H9 (cell line): ENCODE measurements at regions not wholly inside any gene's neighbourhood (a gene's known extent, or its start where the extent isn't known, plus 50 kb on each side); places are given as distances from the start of the nearest gene placed in this dataset.

Experiments used
- DNase-seq: peaks from one replicate; pipeline ENCODE4 v3.0.0-alpha.2; 2017
- H2AFZ ChIP-seq: one replicate; pipeline ENCODE4 v1.6.1; 2013; ENCODE audit warnings: mild to moderate bottlenecking, low read length, control low read depth, moderate library complexity
- H2AK5ac ChIP-seq: 2 replicates; pipeline ENCODE4 v1.6.1; 2013; ENCODE audit warnings: low read length, control low read depth, mixed read lengths; ENCODE audit not compliant: insufficient read length
- H2BK120ac ChIP-seq: one replicate; pipeline ENCODE4 v1.6.1; 2013; ENCODE audit warnings: low read depth, mild to moderate bottlenecking, low read length, control low read depth, inconsistent platforms; ENCODE audit not compliant: poor library complexity, severe bottlenecking
- H2BK12ac ChIP-seq: 2 replicates; pipeline ENCODE4 v1.6.1; 2013; ENCODE audit warnings: low read length, control low read depth, mixed read lengths, low read depth; ENCODE audit not compliant: insufficient read length
- H2BK15ac ChIP-seq: 2 replicates; pipeline ENCODE4 v1.6.1; 2013; ENCODE audit warnings: low read depth, low read length, control low read depth
- H2BK20ac ChIP-seq: one replicate; pipeline ENCODE4 v1.6.1; 2013; ENCODE audit warnings: low read depth, mild to moderate bottlenecking, low read length, control low read depth, inconsistent platforms; ENCODE audit not compliant: poor library complexity, severe bottlenecking
- H2BK5ac ChIP-seq: 2 replicates; pipeline ENCODE4 v1.6.1; 2013; ENCODE audit warnings: low read length, control low read depth, mixed read lengths; ENCODE audit not compliant: insufficient read length
- H3K14ac ChIP-seq: 2 replicates; pipeline ENCODE4 v1.6.1; 2013; ENCODE audit warnings: low read length, control low read depth; ENCODE audit not compliant: insufficient read depth
- H3K18ac ChIP-seq: 2 replicates; pipeline ENCODE4 v1.6.1; 2013; ENCODE audit warnings: low read depth, mild to moderate bottlenecking, mixed read lengths, low read length, control low read depth; ENCODE audit not compliant: insufficient read length
- H3K23ac ChIP-seq: 2 replicates; pipeline ENCODE4 v1.6.1; 2013; ENCODE audit warnings: low read length, control low read depth, mixed read lengths, low read depth; ENCODE audit not compliant: insufficient read length
- H3K23me2 ChIP-seq: 2 replicates; pipeline ENCODE4 v1.6.1; 2013; ENCODE audit warnings: low read depth, mild to moderate bottlenecking, mixed read lengths, low read length, control low read depth; ENCODE audit not compliant: insufficient read length, poor library complexity, severe bottlenecking
- H3K27ac ChIP-seq: 2 replicates; pipeline ENCODE4 v1.5.1; 2013; ENCODE audit warnings: low read length, control low read depth, mixed read lengths, low read depth; ENCODE audit not compliant: insufficient read length
- H3K27me3 ChIP-seq: 2 replicates; pipeline ENCODE4 v1.6.1; 2013; ENCODE audit warnings: low read length, control low read depth, inconsistent platforms; ENCODE audit not compliant: insufficient read depth
- H3K4ac ChIP-seq: 2 replicates; pipeline ENCODE4 v1.6.1; 2013; ENCODE audit warnings: low read depth, mild to moderate bottlenecking, control low read depth, inconsistent platforms, low read length, moderate library complexity
- H3K4me1 ChIP-seq: 2 replicates; pipeline ENCODE4 v1.6.1; 2013; ENCODE audit warnings: low read length, control low read depth, inconsistent platforms; ENCODE audit not compliant: insufficient read depth
- H3K4me2 ChIP-seq: 2 replicates; pipeline ENCODE4 v1.6.1; 2013; ENCODE audit warnings: low read length, control low read depth, mixed read lengths; ENCODE audit not compliant: insufficient read length, insufficient read depth
- H3K56ac ChIP-seq: 2 replicates; pipeline ENCODE4 v1.6.1; 2013; ENCODE audit warnings: low read depth, mild to moderate bottlenecking, mixed read lengths, low read length, control low read depth; ENCODE audit not compliant: insufficient read length
- H3K79me1 ChIP-seq: 2 replicates; pipeline ENCODE4 v1.6.1; 2013; ENCODE audit warnings: low read depth, mild to moderate bottlenecking, moderate library complexity, low read length, control low read depth, inconsistent platforms; ENCODE audit not compliant: insufficient read depth, poor library complexity, severe bottlenecking
- H3K79me2 ChIP-seq: 2 replicates; pipeline ENCODE4 v1.6.1; 2013; ENCODE audit warnings: low read length, control low read depth, inconsistent platforms; ENCODE audit not compliant: insufficient read depth
- H3K9ac ChIP-seq: 2 replicates; pipeline ENCODE4 v1.6.1; 2013; ENCODE audit warnings: low read length, control low read depth, mixed read lengths; ENCODE audit not compliant: insufficient read length; ENCODE audit errors: extremely low read depth
- H3K9me3 ChIP-seq: one replicate; pipeline ENCODE4 v1.6.1; 2013; ENCODE audit warnings: low read depth, low read length, inconsistent platforms; ENCODE audit not compliant: control insufficient read depth
- H3T11ph ChIP-seq: one replicate; pipeline ENCODE4 v1.6.1; 2013; ENCODE audit warnings: mild to moderate bottlenecking, low read length, control low read depth, inconsistent platforms
- H4K20me1 ChIP-seq: one replicate; pipeline ENCODE4 v1.6.1; 2013; ENCODE audit not compliant: control insufficient read depth, insufficient read length, insufficient read depth
- H4K5ac ChIP-seq: 2 replicates; pipeline ENCODE4 v1.6.1; 2013; ENCODE audit warnings: low read depth, mild to moderate bottlenecking, mixed read lengths, low read length, control low read depth; ENCODE audit not compliant: insufficient read length
- H4K8ac ChIP-seq: replicated peaks from 2 replicates; pipeline ENCODE4 v1.6.1; 2013; ENCODE audit warnings: low read length, control low read depth, mixed read lengths, low read depth; ENCODE audit not compliant: insufficient read length
- H4K91ac ChIP-seq: 2 replicates; pipeline ENCODE4 v1.6.1; 2013; ENCODE audit warnings: low read depth, mild to moderate bottlenecking, moderate library complexity, mixed read lengths, low read length, control low read depth; ENCODE audit not compliant: insufficient read length
- H3K27ac Mint-ChIP-seq, 3 experiments: 2 replicates in 2 of 3; 3 replicates in 1 of 3; pipeline ENCODE4 v1.8.0; 2020 to 2021; ENCODE audit warnings: mixed read lengths in 3 of 3, mild to moderate bottlenecking in 1 of 3, moderate library complexity in 1 of 3
- H3K27me3 Mint-ChIP-seq: 2 replicates; pipeline ENCODE4 v1.8.0; 2021; ENCODE audit warnings: low read depth, mild to moderate bottlenecking, moderate library complexity, mixed read lengths
- H3K36me3 Mint-ChIP-seq, 3 experiments: 2 replicates in 2 of 3; 3 replicates in 1 of 3; pipeline ENCODE4 v1.8.0; 2020 to 2021; ENCODE audit warnings: low read depth in 3 of 3, mixed read lengths in 3 of 3; ENCODE audit not compliant: insufficient read depth in 1 of 3
- H3K4me1 Mint-ChIP-seq, 2 experiments: 2 replicates each; pipeline ENCODE4 v1.8.0; 2020; ENCODE audit warnings: mixed read lengths in 2 of 2
- H3K4me3 Mint-ChIP-seq, 2 experiments: 2 replicates in 1 of 2; 3 replicates in 1 of 2; pipeline ENCODE4 v1.8.0; 2020 to 2021; ENCODE audit warnings: mild to moderate bottlenecking in 2 of 2, mixed read lengths in 2 of 2, moderate library complexity in 1 of 2
- H3K9me3 Mint-ChIP-seq, 2 experiments: 2 replicates in 1 of 2; 3 replicates in 1 of 2; pipeline ENCODE4 v1.8.0; 2020; ENCODE audit warnings: mild to moderate bottlenecking in 2 of 2, mixed read lengths in 2 of 2, moderate library complexity in 1 of 2
- WGBS: extraction: QIAGEN DNeasy Blood & Tissue Kit; methylation state at CpG from one replicate; pipeline ENCODE4 v1.1.7; 2013; ENCODE audit warnings: missing lambda C conversion rate, low lambda C conversion rate, mixed read lengths; ENCODE audit not compliant: insufficient read length; ENCODE audit errors: extremely low coverage; 5-methylcytosine and 5-hydroxymethylcytosine counted together
- TF ChIP-seq, protein P1 (sequence below): fragments of 200-600 bp; sonication (generic); conservative IDR thresholded peaks from 3 replicates; pipeline ENCODE4 v1.8.0; 2021; ENCODE audit warnings: antibody characterized with exemption, mild to moderate bottlenecking

DNA sequence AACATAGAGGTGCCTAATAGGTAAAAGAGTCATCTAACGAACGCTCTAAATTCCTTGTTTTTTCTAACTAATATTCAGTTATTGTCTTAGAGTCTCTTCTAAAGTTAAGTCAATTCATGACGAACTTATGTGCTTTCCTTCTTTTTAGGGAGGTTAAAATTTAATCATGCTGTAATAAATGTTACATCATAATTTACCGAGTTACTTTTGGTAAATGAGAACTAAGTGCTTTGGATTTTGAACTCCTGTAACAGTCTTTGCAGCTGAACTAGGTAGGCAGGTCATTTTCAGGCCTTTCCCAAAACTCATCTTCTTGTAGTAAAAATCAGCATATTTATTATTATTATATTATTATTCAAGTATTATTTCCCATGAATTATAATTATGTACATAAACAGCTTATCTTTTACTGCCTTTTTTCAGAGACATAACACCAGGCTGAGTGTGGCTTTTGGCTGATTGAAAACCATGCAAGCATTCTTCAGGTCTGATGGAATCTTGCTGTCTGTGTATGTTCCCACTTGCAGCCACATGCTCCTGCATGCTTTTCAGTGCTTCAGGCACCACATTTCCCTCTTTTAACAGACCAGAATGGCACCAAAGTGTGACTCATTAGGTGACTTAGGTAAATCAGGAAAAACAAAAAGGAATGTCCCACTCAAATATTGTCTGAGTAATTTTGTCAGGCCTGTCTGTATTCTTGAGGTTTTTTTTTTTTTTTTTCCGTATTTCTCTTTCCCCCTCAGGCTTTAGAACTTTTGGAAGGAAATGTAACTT is 81.0 kb upstream of the CD55 start:
- Histone ChIP-seq H2BK20ac (no peak overlapping the region), H3T11ph (no peak overlapping the region), H2BK15ac (no peak overlapping the region), H3K79me1 (no peaks in the 10 kb centered on the region), H4K8ac (no peak overlapping the region), H3K56ac (no peak overlapping the region), H4K5ac (no peak overlapping the region), H3K18ac (no peak overlapping the region), H3K4me1 (no peaks in the 10 kb centered on the region), H3K27me3 (no peaks in the 10 kb centered on the region), H2BK120ac (no peak overlapping the region), H3K23ac (no peak overlapping the region), H2AFZ (no peak overlapping the region), H3K4ac (no peak overlapping the region), H2BK5ac (no peak overlapping the region), H2AK5ac (no peak overlapping the region), H3K4me2 (no peak overlapping the region), H3K23me2 (no peaks in the 10 kb centered on the region), H3K14ac (no peak overlapping the region), H4K20me1 (no peaks in the 10 kb centered on the region), H3K9me3 (no peaks in the 10 kb centered on the region), H3K9ac (no peak overlapping the region), H2BK12ac (no peak overlapping the region), H4K91ac (no peak overlapping the region), H3K27ac (no peak overlapping the region), H3K79me2 (no peaks in the 10 kb centered on the region)
- Mint-ChIP-seq H3K4me3 (no peak overlapping the region), H3K27me3 (no peaks in the 10 kb centered on the region), H3K36me3 (no peaks in the 10 kb centered on the region), H3K4me1 (peaks cover 3 to 7% of the 10 kb centered on the region in 2 experiments), H3K27ac (no peak overlapping the region), H3K9me3 (no peaks in the 10 kb centered on the region; a peak in 2 of 5 replicates)
- TF ChIP-seq, protein P1, sequence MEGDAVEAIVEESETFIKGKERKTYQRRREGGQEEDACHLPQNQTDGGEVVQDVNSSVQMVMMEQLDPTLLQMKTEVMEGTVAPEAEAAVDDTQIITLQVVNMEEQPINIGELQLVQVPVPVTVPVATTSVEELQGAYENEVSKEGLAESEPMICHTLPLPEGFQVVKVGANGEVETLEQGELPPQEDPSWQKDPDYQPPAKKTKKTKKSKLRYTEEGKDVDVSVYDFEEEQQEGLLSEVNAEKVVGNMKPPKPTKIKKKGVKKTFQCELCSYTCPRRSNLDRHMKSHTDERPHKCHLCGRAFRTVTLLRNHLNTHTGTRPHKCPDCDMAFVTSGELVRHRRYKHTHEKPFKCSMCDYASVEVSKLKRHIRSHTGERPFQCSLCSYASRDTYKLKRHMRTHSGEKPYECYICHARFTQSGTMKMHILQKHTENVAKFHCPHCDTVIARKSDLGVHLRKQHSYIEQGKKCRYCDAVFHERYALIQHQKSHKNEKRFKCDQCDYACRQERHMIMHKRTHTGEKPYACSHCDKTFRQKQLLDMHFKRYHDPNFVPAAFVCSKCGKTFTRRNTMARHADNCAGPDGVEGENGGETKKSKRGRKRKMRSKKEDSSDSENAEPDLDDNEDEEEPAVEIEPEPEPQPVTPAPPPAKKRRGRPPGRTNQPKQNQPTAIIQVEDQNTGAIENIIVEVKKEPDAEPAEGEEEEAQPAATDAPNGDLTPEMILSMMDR = no peak
- no peak for DNase-seq
- no CpG with 5 or more reads among the region's 5 CpGs for WGBS
